IMR-90 (cell line): ENCODE measurements at regions not wholly inside any gene's neighbourhood (a gene's known extent, or its start where the extent isn't known, plus 50 kb on each side); places are given as distances from the start of the nearest gene placed in this dataset.

Experiments
- ATAC-seq: fragments of 200-7000 bp; cut with Tn5 transposase; 2 replicates; pipeline ENCODE4 v1.9.1; 2020; ENCODE audit warnings: low read depth, mild to moderate bottlenecking, moderate library complexity
- BruUV-seq: library from RNA; stranded (reverse); fragments of 400-500 nt; replicated peaks from 2 replicates; lab custom pipeline; 2021; lab: Mats Ljungman, UMichigan
- CTCF ChIA-PET: fragments of 300-600 bp; formaldehyde crosslinking; extraction: SDS; loops from one replicate; lab custom pipeline; 2021; ENCODE audit warnings: antibody characterized with exemption; lab: Yijun Ruan, JAX
- POLR2A ChIA-PET: fragments of 300-600 bp; sonication (Branson Sonifier 250); formaldehyde crosslinking; loops from one replicate; lab custom pipeline; 2022; ENCODE audit warnings: antibody characterized with exemption; ENCODE audit not compliant: unreplicated experiment; lab: Charles Lee
- DNase-seq: peaks from one replicate; pipeline ENCODE4 v3.0.0; 2013
- H2AFZ ChIP-seq: replicated peaks from 2 replicates; pipeline ENCODE3; 2013; ENCODE audit warnings: low read length, mild to moderate bottlenecking; ENCODE audit not compliant: poor library complexity
- H2AK5ac ChIP-seq: 2 replicates; pipeline ENCODE4 v1.6.1; 2013; ENCODE audit warnings: low read depth, low read length, inconsistent platforms
- H2AK9ac ChIP-seq: replicated peaks from 2 replicates; pipeline ENCODE3; 2013; ENCODE audit warnings: mild to moderate bottlenecking, low read depth, low read length, moderate library complexity; ENCODE audit not compliant: poor library complexity
- H2BK120ac ChIP-seq: 2 replicates; pipeline ENCODE4 v1.6.1; 2013; ENCODE audit warnings: low read depth, low read length, inconsistent platforms
- H2BK15ac ChIP-seq: 3 replicates; pipeline ENCODE4 v1.6.1; 2013; ENCODE audit warnings: low read depth, low read length, inconsistent platforms
- H2BK20ac ChIP-seq: 2 replicates; pipeline ENCODE4 v1.6.1; 2013; ENCODE audit warnings: low read depth, mild to moderate bottlenecking, inconsistent platforms, low read length, moderate library complexity
- H2BK5ac ChIP-seq: 2 replicates; pipeline ENCODE4 v1.6.1; 2013; ENCODE audit warnings: mild to moderate bottlenecking, low read depth, low read length, inconsistent platforms; ENCODE audit not compliant: poor library complexity, severe bottlenecking
- H3K14ac ChIP-seq: replicated peaks from 2 replicates; pipeline ENCODE4 v1.6.1; 2013; ENCODE audit warnings: low read depth, low read length, inconsistent platforms
- H3K18ac ChIP-seq: 2 replicates; pipeline ENCODE4 v1.6.1; 2013; ENCODE audit warnings: low read depth, low read length, control low read depth
- H3K23ac ChIP-seq: 2 replicates; pipeline ENCODE4 v1.6.1; 2013; ENCODE audit warnings: low read depth, low read length, inconsistent platforms
- H3K27ac ChIP-seq: 2 replicates; pipeline ENCODE4 v1.5.1; 2013; ENCODE audit warnings: mild to moderate bottlenecking, control low read depth, low read length; ENCODE audit not compliant: insufficient read depth
- H3K27me3 ChIP-seq: 2 replicates; pipeline ENCODE4 v1.6.1; 2013; ENCODE audit warnings: low read length; ENCODE audit not compliant: control insufficient read depth, insufficient read depth
- H3K36me3 ChIP-seq: 2 replicates; pipeline ENCODE4 v1.6.1; 2013; ENCODE audit warnings: low read length, mixed read lengths; ENCODE audit not compliant: control insufficient read depth, insufficient read depth
- H3K4ac ChIP-seq: 2 replicates; pipeline ENCODE4 v1.6.1; 2013; ENCODE audit warnings: low read depth, low read length, inconsistent platforms
- H3K4me1 ChIP-seq: 2 replicates; pipeline ENCODE4 v1.6.1; 2013; ENCODE audit warnings: low read length, mixed read lengths; ENCODE audit not compliant: control insufficient read depth, insufficient read depth
- H3K4me2 ChIP-seq: 2 replicates; pipeline ENCODE4 v1.6.1; 2013; ENCODE audit warnings: low read depth, mild to moderate bottlenecking, control low read depth, low read length, moderate library complexity
- H3K4me3 ChIP-seq: 2 replicates; pipeline ENCODE4 v1.5.1; 2013; ENCODE audit warnings: low read depth, mild to moderate bottlenecking, control low read depth, low read length, moderate library complexity; ENCODE audit not compliant: insufficient read depth
- H3K56ac ChIP-seq: 2 replicates; pipeline ENCODE4 v1.6.1; 2013; ENCODE audit warnings: low read length, inconsistent platforms; ENCODE audit not compliant: insufficient read depth; ENCODE audit errors: extremely low read depth
- H3K79me1 ChIP-seq, 2 experiments: 2 replicates each; pipeline ENCODE4 v1.6.1; 2013; ENCODE audit warnings: low read length in 2 of 2, inconsistent platforms in 1 of 2, low read depth in 1 of 2
- H3K9ac ChIP-seq: 2 replicates; pipeline ENCODE4 v1.6.1; 2013; ENCODE audit warnings: low read depth, low read length, control low read depth
- H3K9me1 ChIP-seq: 2 replicates; pipeline ENCODE4 v1.6.1; 2013; ENCODE audit warnings: low read length, inconsistent platforms; ENCODE audit not compliant: insufficient read depth
- H3K9me3 ChIP-seq: 2 replicates; pipeline ENCODE4 v1.6.1; 2013; ENCODE audit warnings: low read length; ENCODE audit not compliant: control insufficient read depth, insufficient read depth
- H4K20me1 ChIP-seq: 2 replicates; pipeline ENCODE4 v1.6.1; 2013; ENCODE audit warnings: low read length, inconsistent platforms; ENCODE audit not compliant: insufficient read depth
- H4K5ac ChIP-seq: 2 replicates; pipeline ENCODE4 v1.6.1; 2013; ENCODE audit warnings: mild to moderate bottlenecking, low read depth, low read length, control low read depth
- H4K8ac ChIP-seq, 2 experiments: 2 replicates each; pipeline ENCODE4 v1.6.1; 2013; ENCODE audit warnings: low read depth in 2 of 2, low read length in 2 of 2, control low read depth in 1 of 2, inconsistent platforms in 1 of 2
- H4K91ac ChIP-seq: 2 replicates; pipeline ENCODE4 v1.6.1; 2013; ENCODE audit warnings: low read depth, low read length, inconsistent platforms; ENCODE audit not compliant: insufficient read depth
- CEBPB ChIP-seq: IDR thresholded peaks from 2 replicates; pipeline ENCODE4 v1.6.1; 2012; ENCODE audit warnings: low read depth, low read length, improper control_type of control experiment
- CHD1 ChIP-seq: IDR thresholded peaks from 2 replicates; pipeline ENCODE4 v1.6.1; 2012; ENCODE audit warnings: low read depth, low read length, improper control_type of control experiment
- WGBS, 2 experiments: methylation state at CpG; one replicate each; pipeline versions ENCODE4 v1.1.5 to v1.1.7; 2013; ENCODE audit warnings: missing lambda C conversion rate in 2 of 2; ENCODE audit not compliant: insufficient read length in 1 of 2; ENCODE audit errors: extremely low coverage in 2 of 2; 5-methylcytosine and 5-hydroxymethylcytosine counted together
- dilution Hi-C: fragments of 300-500 bp; cut with HindIII; formaldehyde crosslinking; loops from one replicate; pipeline ENCODE4 v1.14.3; 2018; ENCODE audit warnings: low sequenced_read_pairs; ENCODE audit not compliant: unreplicated experiment
- in situ Hi-C: fragments of 300-500 bp; cut with MboI; formaldehyde crosslinking; loops from 3 replicates; pipeline ENCODE4 v1.14.3; 2019; ENCODE audit warnings: low sequenced_read_pairs, inconsistent platforms, mixed read lengths
- intact Hi-C: fragments of 100-400 bp; cut with micrococcal nuclease; formaldehyde crosslinking; loops from 2 replicates; pipeline ENCODE4 v1.10.0; 2022
- TF ChIP-seq, protein P1 (sequence below): conservative IDR thresholded peaks from 2 replicates; pipeline ENCODE4 v1.5.1; 2012; ENCODE audit warnings: mild to moderate bottlenecking, low read depth, low read length, improper control_type of control experiment

DNA sequence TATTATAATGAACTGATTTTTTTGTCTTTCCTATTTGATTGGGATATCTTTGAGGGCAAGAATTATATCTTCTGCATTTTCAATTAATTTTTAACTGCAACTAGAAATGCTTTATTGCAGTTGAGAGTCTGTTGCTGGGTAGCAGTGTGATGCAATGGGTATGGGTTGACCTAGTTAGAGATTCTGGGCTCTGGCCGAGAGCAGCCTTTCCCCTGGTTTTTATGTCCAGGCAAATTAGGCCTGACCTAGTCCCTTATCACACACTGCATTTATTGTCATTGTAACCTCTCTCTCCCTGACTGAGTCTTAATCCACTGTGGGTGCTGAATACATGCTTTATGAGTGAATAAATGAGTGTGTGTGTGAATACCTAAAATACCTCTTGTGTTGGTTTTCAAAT lies 206.4 kb upstream of the PTGFR start:
- H2AK5ac ChIP-seq: no peak overlapping the region
- no peak overlapping the region; the same call in 1 of the 2 replicates for H2BK20ac ChIP-seq
- no TSS peak for BruUV-seq
- TF ChIP-seq, protein P1, sequence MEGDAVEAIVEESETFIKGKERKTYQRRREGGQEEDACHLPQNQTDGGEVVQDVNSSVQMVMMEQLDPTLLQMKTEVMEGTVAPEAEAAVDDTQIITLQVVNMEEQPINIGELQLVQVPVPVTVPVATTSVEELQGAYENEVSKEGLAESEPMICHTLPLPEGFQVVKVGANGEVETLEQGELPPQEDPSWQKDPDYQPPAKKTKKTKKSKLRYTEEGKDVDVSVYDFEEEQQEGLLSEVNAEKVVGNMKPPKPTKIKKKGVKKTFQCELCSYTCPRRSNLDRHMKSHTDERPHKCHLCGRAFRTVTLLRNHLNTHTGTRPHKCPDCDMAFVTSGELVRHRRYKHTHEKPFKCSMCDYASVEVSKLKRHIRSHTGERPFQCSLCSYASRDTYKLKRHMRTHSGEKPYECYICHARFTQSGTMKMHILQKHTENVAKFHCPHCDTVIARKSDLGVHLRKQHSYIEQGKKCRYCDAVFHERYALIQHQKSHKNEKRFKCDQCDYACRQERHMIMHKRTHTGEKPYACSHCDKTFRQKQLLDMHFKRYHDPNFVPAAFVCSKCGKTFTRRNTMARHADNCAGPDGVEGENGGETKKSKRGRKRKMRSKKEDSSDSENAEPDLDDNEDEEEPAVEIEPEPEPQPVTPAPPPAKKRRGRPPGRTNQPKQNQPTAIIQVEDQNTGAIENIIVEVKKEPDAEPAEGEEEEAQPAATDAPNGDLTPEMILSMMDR: no peak
- TF ChIP-seq CEBPB: peak; percentile 44; the same call in 1 of the 2 replicates
- TF ChIP-seq CHD1: no peak
- no peak overlapping the region for H3K4ac ChIP-seq
- no peak overlapping the region for H3K23ac ChIP-seq
- no peak overlapping the region for H3K56ac ChIP-seq
- no peak overlapping the region for H4K91ac ChIP-seq
- CTCF ChIA-PET: no interaction called here
- H2AFZ ChIP-seq: no peak overlapping the region
- POLR2A ChIA-PET: no interaction called here
- no peak overlapping the region for H3K4me2 ChIP-seq
- dilution Hi-C loops (no loop called here), intact Hi-C loops (no loop called here), in situ Hi-C loops (no loop called here)
- no peaks in the 10 kb centered on the region for H3K79me1 ChIP-seq
- H3K9me1 ChIP-seq: no peaks in the 10 kb centered on the region; the same call in none of the 2 replicates
- 0 out of 2 replicates have a peak overlapping the region, but pooled peaks have one; percentile 24 for H3K18ac ChIP-seq
- H2AK9ac ChIP-seq: no peak overlapping the region
- no peak for DNase-seq
- H3K36me3 ChIP-seq: no peaks in the 10 kb centered on the region
- no peak overlapping the region for H3K14ac ChIP-seq
- peak overlapping the region; percentile 1; the same call in 1 of the 3 replicates for H2BK15ac ChIP-seq
- H3K27me3 ChIP-seq: no peaks in the 10 kb centered on the region
- H4K5ac ChIP-seq: no peak overlapping the region
- no peaks in the 10 kb centered on the region for H4K20me1 ChIP-seq
- H4K8ac ChIP-seq: no peak overlapping the region
- WGBS, 2 experiments: no CpG with 5 or more reads among the region's 1 CpG
- ATAC-seq: 0 out of 2 replicates have a peak, but pooled peaks have one; percentile 18
- no peak overlapping the region for H3K27ac ChIP-seq
- H2BK120ac ChIP-seq: peak overlapping the region; percentile 3; the same call in 1 of the 2 replicates
- no peak overlapping the region for H3K4me3 ChIP-seq
- H3K9me3 ChIP-seq: no peaks in the 10 kb centered on the region
- H3K4me1 ChIP-seq: peaks cover 4% of the 10 kb centered on the region; the same call in 1 of the 2 replicates
- H3K9ac ChIP-seq: no peak overlapping the region
- H2BK5ac ChIP-seq: peak overlapping the region; percentile 10
